Urinary bladder (tissue), 3 donors: ENCODE measurements at regions not wholly inside any gene's neighbourhood (a gene's known extent, or its start where the extent isn't known, plus 50 kb on each side); places are given as distances from the start of the nearest gene placed in this dataset.
"Not testable (repeated sequence)": the region's sequence is repeated elsewhere in the genome, so short reads cannot be mapped to it uniquely, and the experiment has no call there.

Experiments
- DNase-seq: peaks from one replicate; pipeline ENCODE4 v3.0.0-alpha.2; 2015; ENCODE audit errors: extremely low spot score
- H3K27ac ChIP-seq: one replicate; pipeline ENCODE4 v1.5.1; 2013; ENCODE audit warnings: low read depth, mild to moderate bottlenecking, moderate library complexity
- H3K36me3 ChIP-seq: one replicate; pipeline ENCODE4 v1.6.1; 2013; ENCODE audit warnings: mild to moderate bottlenecking, moderate library complexity; ENCODE audit not compliant: insufficient read depth
- H3K4me1 ChIP-seq: one replicate; pipeline ENCODE4 v1.6.1; 2013; ENCODE audit warnings: mild to moderate bottlenecking, moderate library complexity; ENCODE audit not compliant: insufficient read depth
- H3K4me3 ChIP-seq: one replicate; pipeline ENCODE4 v1.5.1; 2013; ENCODE audit warnings: low read depth, low read length
- WGBS: extraction: QIAGEN DNeasy Blood & Tissue Kit; methylation state at CpG from one replicate; pipeline ENCODE4 v1.1.7; 2013; 5-methylcytosine and 5-hydroxymethylcytosine counted together
- donor health status: healthy with polysubstance abuse.
- donor health status: healthy.

- no CpG with 5 or more reads among the region's 5 CpGs for WGBS
- not testable (repeated sequence) for H3K4me1 ChIP-seq, H3K36me3 ChIP-seq, H3K27ac ChIP-seq, DNase-seq, H3K4me3 ChIP-seq
Observed at GRCh38 chr1:146314449-146315246, 85.8 kb upstream of the NOTCH2NLA start.

GRCh38 chr1:146310579-146310978, 81.8 kb upstream of the NOTCH2NLA start:
- H3K36me3 ChIP-seq, DNase-seq, H3K27ac ChIP-seq, H3K4me3 ChIP-seq, H3K4me1 ChIP-seq: not testable (repeated sequence)

GRCh38 chr1:146309427-146309826, 80.6 kb upstream of the NOTCH2NLA start:
- not testable (repeated sequence) for H3K27ac ChIP-seq, H3K4me3 ChIP-seq, H3K4me1 ChIP-seq, H3K36me3 ChIP-seq, DNase-seq
- no CpG with 5 or more reads among the region's 1 CpG for WGBS

GRCh38 chr1:146308892-146309291, 80.1 kb upstream of the NOTCH2NLA start:
- not testable (repeated sequence) for H3K27ac ChIP-seq, H3K4me3 ChIP-seq, H3K36me3 ChIP-seq, H3K4me1 ChIP-seq, DNase-seq
- WGBS = 79% methylated on average over 1 of the region's 1 CpG

- H3K27ac ChIP-seq, H3K36me3 ChIP-seq, H3K4me3 ChIP-seq, H3K4me1 ChIP-seq, DNase-seq: not testable (repeated sequence)
- 55% methylated on average over 3 of the region's 5 CpGs for WGBS
Observed at GRCh38 chr1:146308152-146308551, 79.3 kb upstream of the NOTCH2NLA start.

GRCh38 chr1:146307632-146308031, 78.8 kb upstream of the NOTCH2NLA start:
- H3K27ac ChIP-seq, H3K4me3 ChIP-seq, H3K36me3 ChIP-seq, H3K4me1 ChIP-seq, DNase-seq: not testable (repeated sequence)
- no CpG with 5 or more reads among the region's 5 CpGs for WGBS

GRCh38 chr1:146306651-146307050, 77.8 kb upstream of the NOTCH2NLA start:
- H3K27ac ChIP-seq, H3K4me3 ChIP-seq, H3K36me3 ChIP-seq, H3K4me1 ChIP-seq, DNase-seq: not testable (repeated sequence)

GRCh38 chr1:146305442-146305841, 76.6 kb upstream of the NOTCH2NLA start:
- H3K27ac ChIP-seq, H3K36me3 ChIP-seq, H3K4me1 ChIP-seq, DNase-seq, H3K4me3 ChIP-seq: not testable (repeated sequence)
- no CpG with 5 or more reads among the region's 2 CpGs for WGBS

- not testable (repeated sequence) for DNase-seq, H3K36me3 ChIP-seq, H3K4me3 ChIP-seq, H3K4me1 ChIP-seq, H3K27ac ChIP-seq
- no CpG with 5 or more reads among the region's 5 CpGs for WGBS
Observed at GRCh38 chr1:146298575-146298897, 69.7 kb upstream of the NOTCH2NLA start.

- DNase-seq, H3K4me3 ChIP-seq, H3K27ac ChIP-seq, H3K4me1 ChIP-seq, H3K36me3 ChIP-seq: not testable (repeated sequence)
- no CpG with 5 or more reads among the region's 68 CpGs for WGBS
Observed at GRCh38 chr1:146297781-146298574, 69.2 kb upstream of the NOTCH2NLA start.

GRCh38 chr1:146292940-146293936, 64.4 kb upstream of the NOTCH2NLA start:
- not testable (repeated sequence) for H3K4me3 ChIP-seq, H3K4me1 ChIP-seq, H3K36me3 ChIP-seq, H3K27ac ChIP-seq, DNase-seq
- WGBS = no CpG with 5 or more reads among the region's 9 CpGs

- DNase-seq = not testable (repeated sequence)
- WGBS = no CpG with 5 or more reads among the region's 4 CpGs
Observed at GRCh38 chr1:146292424-146292823, 63.6 kb upstream of the NOTCH2NLA start.

GRCh38 chr1:146287881-146288280, 59.1 kb upstream of the NOTCH2NLA start:
- no CpG with 5 or more reads among the region's 6 CpGs for WGBS
- H3K27ac ChIP-seq, DNase-seq: not testable (repeated sequence)

More at GRCh38 chr1:146292424-146292823, 63.6 kb upstream of the NOTCH2NLA start:
- not testable (repeated sequence) for H3K36me3 ChIP-seq, H3K27ac ChIP-seq, H3K4me1 ChIP-seq, H3K4me3 ChIP-seq

More at GRCh38 chr1:146287881-146288280, 59.1 kb upstream of the NOTCH2NLA start:
- not testable (repeated sequence) for H3K4me1 ChIP-seq, H3K4me3 ChIP-seq, H3K36me3 ChIP-seq
